ENCODE measurements at regions not wholly inside any gene's neighbourhood (a gene's known extent, or its start where the extent isn't known, plus 50 kb on each side); places are given as distances from the start of the nearest gene placed in this dataset.
"Not testable (repeated sequence)": the region's sequence is repeated elsewhere in the genome, so short reads cannot be mapped to it uniquely, and the experiment has no call there.

GRCh38 chr3:10678796-10679376, 137.1 kb upstream of the SLC6A11 start:
- H3K27me3 Mint-ChIP-seq (ENCODE audit: low read depth), result peaks cover 7% of the 10 kb centered on the region
- H3K4me1 Mint-ChIP-seq (ENCODE audit: low read depth), result peaks cover 2% of the 10 kb centered on the region
- DNase-seq (no peak), ATAC-seq (no peak)
- no peaks in the 10 kb centered on the region for H3K9me3 Mint-ChIP-seq
- H3K36me3 Mint-ChIP-seq (ENCODE audit: insufficient read depth), result no peaks in the 10 kb centered on the region
- no peak overlapping the region for H3K4me3 Mint-ChIP-seq

- DNase-seq (no peak), ATAC-seq (no peak)
- Mint-ChIP-seq H3K4me1 (ENCODE audit: low read depth) (no peaks in the 10 kb centered on the region), H3K4me3 (no peak overlapping the region), H3K36me3 (ENCODE audit: insufficient read depth) (no peaks in the 10 kb centered on the region), H3K9me3 (no peaks in the 10 kb centered on the region), H3K27me3 (ENCODE audit: low read depth) (peaks cover 5% of the 10 kb centered on the region)
Measured at GRCh38 chr3:10680796-10681195, 135.2 kb upstream of the SLC6A11 start.

GRCh38 chr3:10682692-10683091, 133.3 kb upstream of the SLC6A11 start:
- no peaks in the 10 kb centered on the region for H3K27me3 Mint-ChIP-seq (ENCODE audit: low read depth)

GRCh38 chr3:10683106-10683505, 132.9 kb upstream of the SLC6A11 start:
- no peak overlapping the region for H3K4me3 Mint-ChIP-seq
- H3K4me1 Mint-ChIP-seq (ENCODE audit: low read depth), result no peaks in the 10 kb centered on the region
- no peaks in the 10 kb centered on the region for H3K27me3 Mint-ChIP-seq (ENCODE audit: low read depth)
- DNase-seq (no peak), ATAC-seq (no peak)
- no peaks in the 10 kb centered on the region for H3K36me3 Mint-ChIP-seq (ENCODE audit: insufficient read depth)
- no peaks in the 10 kb centered on the region for H3K9me3 Mint-ChIP-seq

More at GRCh38 chr3:10682692-10683091, 133.3 kb upstream of the SLC6A11 start:
- Mint-ChIP-seq H3K36me3 (ENCODE audit: insufficient read depth) (no peaks in the 10 kb centered on the region), H3K4me3 (no peak overlapping the region), H3K4me1 (ENCODE audit: low read depth) (no peaks in the 10 kb centered on the region), H3K9me3 (no peaks in the 10 kb centered on the region)
- no peak for DNase-seq
- no peak for ATAC-seq

GRCh38 chr3:10688126-10688525, 127.9 kb upstream of the SLC6A11 start:
- ATAC-seq (no peak), DNase-seq (no peak)
- no peaks in the 10 kb centered on the region for H3K27me3 Mint-ChIP-seq (ENCODE audit: low read depth)
- H3K4me3 Mint-ChIP-seq, result no peak overlapping the region
- no peaks in the 10 kb centered on the region for H3K9me3 Mint-ChIP-seq
- no peaks in the 10 kb centered on the region for H3K36me3 Mint-ChIP-seq (ENCODE audit: insufficient read depth)
- no peaks in the 10 kb centered on the region for H3K4me1 Mint-ChIP-seq (ENCODE audit: low read depth)

- no peaks in the 10 kb centered on the region for H3K4me1 Mint-ChIP-seq (ENCODE audit: low read depth)
- no peaks in the 10 kb centered on the region for H3K27me3 Mint-ChIP-seq (ENCODE audit: low read depth)
Measured at GRCh38 chr3:10688548-10689172, 127.4 kb upstream of the SLC6A11 start.

GRCh38 chr3:10692039-10692622, 123.9 kb upstream of the SLC6A11 start:
- no peaks in the 10 kb centered on the region for H3K4me1 Mint-ChIP-seq (ENCODE audit: low read depth)
- no peak overlapping the region for H3K4me3 Mint-ChIP-seq
- no peak for ATAC-seq
- H3K36me3 Mint-ChIP-seq (ENCODE audit: insufficient read depth), result no peaks in the 10 kb centered on the region
- no peaks in the 10 kb centered on the region for H3K27me3 Mint-ChIP-seq (ENCODE audit: low read depth)
- no peak for DNase-seq
- no peaks in the 10 kb centered on the region for H3K9me3 Mint-ChIP-seq

More at GRCh38 chr3:10688548-10689172, 127.4 kb upstream of the SLC6A11 start:
- DNase-seq (no peak), ATAC-seq (no peak)
- Mint-ChIP-seq H3K36me3 (ENCODE audit: insufficient read depth) (no peaks in the 10 kb centered on the region), H3K9me3 (no peaks in the 10 kb centered on the region), H3K4me3 (no peak overlapping the region)

GRCh38 chr3:10693457-10693856, 122.6 kb upstream of the SLC6A11 start:
- DNase-seq, result no peak
- H3K9me3 Mint-ChIP-seq, result no peaks in the 10 kb centered on the region
- no peaks in the 10 kb centered on the region for H3K36me3 Mint-ChIP-seq (ENCODE audit: insufficient read depth)
- no peak overlapping the region for H3K4me3 Mint-ChIP-seq
- no peak for ATAC-seq
- H3K4me1 Mint-ChIP-seq (ENCODE audit: low read depth), result no peaks in the 10 kb centered on the region
- peaks cover 4% of the 10 kb centered on the region for H3K27me3 Mint-ChIP-seq (ENCODE audit: low read depth)

GRCh38 chr3:10694179-10694578, 121.8 kb upstream of the SLC6A11 start:
- no peak for ATAC-seq
- H3K9me3 Mint-ChIP-seq, result no peaks in the 10 kb centered on the region
- H3K36me3 Mint-ChIP-seq (ENCODE audit: insufficient read depth), result no peaks in the 10 kb centered on the region
- no peaks in the 10 kb centered on the region for H3K4me1 Mint-ChIP-seq (ENCODE audit: low read depth)
- H3K4me3 Mint-ChIP-seq, result no peak overlapping the region
- DNase-seq, result no peak
- peaks cover 4% of the 10 kb centered on the region for H3K27me3 Mint-ChIP-seq (ENCODE audit: low read depth)

GRCh38 chr3:10695186-10695585, 120.8 kb upstream of the SLC6A11 start:
- not testable (repeated sequence) for H3K27me3 Mint-ChIP-seq (ENCODE audit: low read depth); H3K4me3 Mint-ChIP-seq; DNase-seq; H3K4me1 Mint-ChIP-seq (ENCODE audit: low read depth); H3K36me3 Mint-ChIP-seq (ENCODE audit: insufficient read depth); ATAC-seq; H3K9me3 Mint-ChIP-seq

- Mint-ChIP-seq H3K36me3 (ENCODE audit: insufficient read depth) (no peaks in the 10 kb centered on the region), H3K4me3 (no peak overlapping the region), H3K27me3 (ENCODE audit: low read depth) (peaks cover 6% of the 10 kb centered on the region), H3K4me1 (ENCODE audit: low read depth) (no peaks in the 10 kb centered on the region), H3K9me3 (no peaks in the 10 kb centered on the region)
- ATAC-seq (no peak), DNase-seq (no peak)
Measured at GRCh38 chr3:10695595-10696285, 120.3 kb upstream of the SLC6A11 start.

- H3K4me1 Mint-ChIP-seq (ENCODE audit: low read depth), result no peaks in the 10 kb centered on the region
- ATAC-seq (no peak), DNase-seq (no peak)
- no peaks in the 10 kb centered on the region for H3K9me3 Mint-ChIP-seq
- H3K27me3 Mint-ChIP-seq (ENCODE audit: low read depth), result peaks cover 17% of the 10 kb centered on the region
- H3K36me3 Mint-ChIP-seq (ENCODE audit: insufficient read depth), result no peaks in the 10 kb centered on the region
- no peak overlapping the region for H3K4me3 Mint-ChIP-seq
Measured at GRCh38 chr3:10697918-10698317, 118.1 kb upstream of the SLC6A11 start.

- no peak for DNase-seq
- ATAC-seq, result peak in 1 of 2 donors; percentile 25
- no peaks in the 10 kb centered on the region for H3K9me3 Mint-ChIP-seq
- no peak overlapping the region for H3K4me3 Mint-ChIP-seq
- H3K36me3 Mint-ChIP-seq (ENCODE audit: insufficient read depth), result no peaks in the 10 kb centered on the region
- peaks cover 42% of the 10 kb centered on the region for H3K27me3 Mint-ChIP-seq (ENCODE audit: low read depth)
- H3K4me1 Mint-ChIP-seq (ENCODE audit: low read depth), result no peaks in the 10 kb centered on the region
Measured at GRCh38 chr3:10700821-10701220, 115.2 kb upstream of the SLC6A11 start.

- Mint-ChIP-seq H3K4me3 (no peak overlapping the region), H3K9me3 (no peaks in the 10 kb centered on the region), H3K27me3 (ENCODE audit: low read depth) (peaks cover 53% of the 10 kb centered on the region), H3K4me1 (ENCODE audit: low read depth) (peaks cover 7% of the 10 kb centered on the region), H3K36me3 (ENCODE audit: insufficient read depth) (no peaks in the 10 kb centered on the region)
- ATAC-seq (peak; percentile 45 to 51), DNase-seq (no peak)
Measured at GRCh38 chr3:10702961-10703740, 112.9 kb upstream of the SLC6A11 start.

Data from activated T-cell treated with anti-CD3 and anti-CD28 coated beads, Interleukin-2, amount 50 U/mL, for 4 hours (primary cell).